GM21390 (cell line): ENCODE measurements at regions not wholly inside any gene's neighbourhood (a gene's known extent, or its start where the extent isn't known, plus 50 kb on each side); places are given as distances from the start of the nearest gene placed in this dataset.
"Not testable (repeated sequence)": the region's sequence is repeated elsewhere in the genome, so short reads cannot be mapped to it uniquely, and the experiment has no call there.

Experiments used
- ATAC-seq: cut with Tn5 transposase; IDR thresholded peaks from one replicate; pipeline ENCODE4 v1.9.1; 2021; ENCODE audit not compliant: unreplicated experiment

- ATAC-seq = no peak
Observed at GRCh38 chr3:194032828-194033435, 103.0 kb upstream of the HES1 start.

GRCh38 chr3:194034346-194035336 lies 101.3 kb upstream of the HES1 start:
- ATAC-seq = no peak

- no peak for ATAC-seq
Observed at GRCh38 chr3:194035406-194036138, 100.4 kb upstream of the HES1 start.

GRCh38 chr3:194036842-194037241 lies 99.1 kb upstream of the HES1 start:
- no peak for ATAC-seq

GRCh38 chr3:194038346-194038745 lies 97.6 kb upstream of the HES1 start:
- not testable (repeated sequence) for ATAC-seq

- ATAC-seq = no peak
Observed at GRCh38 chr3:194038960-194039359, 97.0 kb upstream of the HES1 start.

- no peak for ATAC-seq
Observed at GRCh38 chr3:194040516-194041273, 95.3 kb upstream of the HES1 start.

- no peak for ATAC-seq
Observed at GRCh38 chr3:194042927-194043326, 93.0 kb upstream of the HES1 start.

GRCh38 chr3:194043516-194043915 lies 92.4 kb upstream of the HES1 start:
- no peak for ATAC-seq

GRCh38 chr3:194045289-194045688 lies 90.7 kb upstream of the HES1 start:
- ATAC-seq = peak; percentile 88

- ATAC-seq = no peak
Observed at GRCh38 chr3:194045919-194046318, 90.0 kb upstream of the HES1 start.

- ATAC-seq = no peak
Observed at GRCh38 chr3:194046531-194046930, 89.4 kb upstream of the HES1 start.

- no peak for ATAC-seq
Observed at GRCh38 chr3:194046995-194047645, 88.8 kb upstream of the HES1 start.

- no peak for ATAC-seq
Observed at GRCh38 chr3:194049394-194049793, 86.6 kb upstream of the HES1 start.

GRCh38 chr3:194050782-194051320 lies 85.1 kb upstream of the HES1 start:
- ATAC-seq = no peak

- ATAC-seq = no peak
Observed at GRCh38 chr3:194051366-194052149, 84.4 kb upstream of the HES1 start.

- ATAC-seq = no peak
Observed at GRCh38 chr3:194053136-194053535, 82.8 kb upstream of the HES1 start.

GRCh38 chr3:194054016-194054415 lies 81.9 kb upstream of the HES1 start:
- ATAC-seq = no peak

GRCh38 chr3:194054540-194054939 lies 81.4 kb upstream of the HES1 start:
- no peak for ATAC-seq
